HEK293T (cell line): ENCODE measurements at regions not wholly inside any gene's neighbourhood (a gene's known extent, or its start where the extent isn't known, plus 50 kb on each side); places are given as distances from the start of the nearest gene placed in this dataset.

ENCODE experiments used
- CTCF ChIA-PET: fragments of 350-600 bp; formaldehyde crosslinking; extraction: SDS; loops from one replicate; lab custom pipeline; 2021; ENCODE audit warnings: antibody characterized with exemption, inconsistent platforms; lab: Yijun Ruan, JAX
- POLR2A ChIA-PET: fragments of 350-600 bp; formaldehyde crosslinking; extraction: SDS; loops from one replicate; lab custom pipeline; 2020; ENCODE audit warnings: antibody characterized with exemption, inconsistent platforms; lab: Yijun Ruan, JAX
- DNase-seq: peaks from one replicate; pipeline ENCODE4 v3.0.0; 2012; ENCODE audit warnings: mixed read lengths; ENCODE audit errors: extremely low spot score
- ARNT ChIP-seq: fragments of 450-650 bp; IDR thresholded peaks from 2 replicates; pipeline ENCODE4 v1.6.1; 2017; ENCODE audit warnings: mild to moderate bottlenecking
- BHLHE40 ChIP-seq: fragments of 450-650 bp; IDR thresholded peaks from 2 replicates; pipeline ENCODE4 v1.6.1; 2016; ENCODE audit warnings: mild to moderate bottlenecking, moderate library complexity, borderline replicate concordance
- CTBP1 ChIP-seq: fragments of 450-650 bp; IDR thresholded peaks from 2 replicates; pipeline ENCODE4 v1.6.1; 2016; ENCODE audit warnings: borderline replicate concordance
- ELF4 ChIP-seq: fragments of 450-650 bp; IDR thresholded peaks from 2 replicates; pipeline ENCODE4 v1.6.1; 2017; ENCODE audit warnings: antibody characterized with exemption
- FOXA1 ChIP-seq: fragments of 450-650 bp; IDR thresholded peaks from 2 replicates; pipeline ENCODE4 v1.6.1; 2016; ENCODE audit warnings: mild to moderate bottlenecking
- FOXK2 ChIP-seq: fragments of 450-650 bp; IDR thresholded peaks from 2 replicates; pipeline ENCODE4 v1.6.1; 2016; ENCODE audit warnings: mild to moderate bottlenecking
- FOXM1 ChIP-seq: fragments of 450-650 bp; IDR thresholded peaks from 2 replicates; pipeline ENCODE4 v1.6.1; 2017; ENCODE audit warnings: mild to moderate bottlenecking, borderline replicate concordance
- HDGF ChIP-seq: fragments of 450-650 bp; IDR thresholded peaks from 2 replicates; pipeline ENCODE4 v1.6.1; 2017; ENCODE audit warnings: antibody characterized with exemption, borderline replicate concordance
- L3MBTL2 ChIP-seq: fragments of 450-650 bp; conservative IDR thresholded peaks from 2 replicates; pipeline ENCODE4 v1.6.1; 2016; ENCODE audit warnings: mild to moderate bottlenecking
- LEF1 ChIP-seq: fragments of 450-650 bp; IDR thresholded peaks from 2 replicates; pipeline ENCODE4 v1.6.1; 2017; ENCODE audit warnings: mild to moderate bottlenecking, borderline replicate concordance
- NFRKB ChIP-seq: fragments of 450-650 bp; IDR thresholded peaks from 2 replicates; pipeline ENCODE4 v1.6.1; 2016; ENCODE audit warnings: mild to moderate bottlenecking, moderate library complexity
- PKNOX1 ChIP-seq: fragments of 450-650 bp; IDR thresholded peaks from 2 replicates; pipeline ENCODE4 v1.6.1; 2016
- SP1 ChIP-seq: fragments of 450-650 bp; IDR thresholded peaks from 2 replicates; pipeline ENCODE4 v1.6.1; 2017
- SUZ12 ChIP-seq: fragments of 450-650 bp; IDR thresholded peaks from 2 replicates; pipeline ENCODE4 v1.6.1; 2016; ENCODE audit warnings: mild to moderate bottlenecking
- TARDBP ChIP-seq: fragments of 450-650 bp; IDR thresholded peaks from 2 replicates; pipeline ENCODE4 v1.6.1; 2016
- ZNF384 ChIP-seq: fragments of 450-650 bp; IDR thresholded peaks from 2 replicates; pipeline ENCODE4 v1.6.1; 2016

- DNase-seq, result no peak
- ChIA-PET CTCF (no interaction called here), POLR2A (no interaction called here)
- no peak for TF ChIP-seq HDGF
- no peak for TF ChIP-seq FOXA1
- TF ChIP-seq FOXM1, result no peak
- no peak for TF ChIP-seq TARDBP
- no peak for TF ChIP-seq SP1
- TF ChIP-seq PKNOX1, result no peak
- TF ChIP-seq LEF1, result no peak
- TF ChIP-seq L3MBTL2, result no peak
- TF ChIP-seq ARNT, result no peak
- no peak for TF ChIP-seq NFRKB
- TF ChIP-seq BHLHE40, result no peak
- no peak for TF ChIP-seq SUZ12
- no peak for TF ChIP-seq ZNF384
- TF ChIP-seq ELF4, result no peak
- no peak for TF ChIP-seq FOXK2
- TF ChIP-seq CTBP1, result no peak
Observed at GRCh38 chr7:25432807-25433206, 204.5 kb upstream of the NPVF start.

GRCh38 chr7:25436413-25436812 lies 208.1 kb upstream of the NPVF start:
- no peak for DNase-seq
- POLR2A ChIA-PET, result no interaction called here
- TF ChIP-seq FOXM1 (no peak), CTBP1 (no peak), L3MBTL2 (no peak), TARDBP (no peak), HDGF (no peak), NFRKB (no peak), SUZ12 (no peak), FOXK2 (no peak), ZNF384 (no peak), PKNOX1 (no peak)
- CTCF ChIA-PET, result no interaction called here

- ChIA-PET POLR2A (no interaction called here), CTCF (no interaction called here)
- no peak for DNase-seq
- TF ChIP-seq FOXM1 (no peak), ZNF384 (no peak), ELF4 (no peak), CTBP1 (no peak), TARDBP (no peak), SUZ12 (no peak), NFRKB (no peak), FOXK2 (no peak), FOXA1 (no peak), PKNOX1 (no peak), HDGF (no peak), BHLHE40 (no peak)
Observed at GRCh38 chr7:25437308-25437707, 209.0 kb upstream of the NPVF start.

- DNase-seq, result no peak
Observed at GRCh38 chr7:25444991-25445390, 216.7 kb upstream of the NPVF start.

GRCh38 chr7:25448301-25448700 lies 220.0 kb upstream of the NPVF start:
- DNase-seq, result no peak
- CTCF ChIA-PET, result no interaction called here
- TF ChIP-seq TARDBP (no peak), ZNF384 (no peak), FOXK2 (no peak), SUZ12 (no peak), FOXM1 (no peak), NFRKB (no peak), HDGF (no peak), PKNOX1 (no peak), SP1 (no peak), L3MBTL2 (no peak), LEF1 (no peak), ARNT (no peak), BHLHE40 (no peak), CTBP1 (no peak), FOXA1 (no peak), ELF4 (no peak)
- POLR2A ChIA-PET, result no interaction called here

More at GRCh38 chr7:25444991-25445390, 216.7 kb upstream of the NPVF start:
- CTCF ChIA-PET, result no interaction called here
- TF ChIP-seq FOXK2, result no peak
- TF ChIP-seq SP1, result no peak
- no peak for TF ChIP-seq ZNF384
- TF ChIP-seq L3MBTL2, result no peak
- TF ChIP-seq BHLHE40, result no peak
- TF ChIP-seq SUZ12, result no peak
- no peak for TF ChIP-seq ELF4
- TF ChIP-seq FOXM1, result no peak
- TF ChIP-seq HDGF, result no peak
- no peak for TF ChIP-seq LEF1
- no peak for TF ChIP-seq CTBP1
- POLR2A ChIA-PET, result no interaction called here

- DNase-seq, result no peak
- POLR2A ChIA-PET, result no interaction called here
- CTCF ChIA-PET, result interaction anchor here (1.0 kb wide), 1 partner anchor 40 kb away, joined by 3 read pairs; no protein-coding TSS in a partner anchor
Observed at GRCh38 chr7:25454020-25454419, 225.7 kb upstream of the NPVF start.

More at GRCh38 chr7:25454020-25454419, 225.7 kb upstream of the NPVF start:
- TF ChIP-seq TARDBP, result no peak
- no peak for TF ChIP-seq SP1
- no peak for TF ChIP-seq FOXA1
- TF ChIP-seq HDGF, result no peak
- TF ChIP-seq ZNF384, result no peak
- no peak for TF ChIP-seq SUZ12
- no peak for TF ChIP-seq FOXK2
- no peak for TF ChIP-seq ELF4
- TF ChIP-seq ARNT, result no peak
- no peak for TF ChIP-seq PKNOX1
- no peak for TF ChIP-seq LEF1
- TF ChIP-seq L3MBTL2, result no peak
- TF ChIP-seq FOXM1, result no peak
- no peak for TF ChIP-seq BHLHE40
- no peak for TF ChIP-seq NFRKB
- no peak for TF ChIP-seq CTBP1
